Heart left ventricle (tissue), 13 donors: ENCODE measurements at regions not wholly inside any gene's neighbourhood (a gene's known extent, or its start where the extent isn't known, plus 50 kb on each side); places are given as distances from the start of the nearest gene placed in this dataset.

ENCODE experiments used
- CTCF ChIP-seq, 12 donors: fragments of 200-600 bp; sonication (generic) in 4 of 12; IDR thresholded peaks; one replicate each; pipeline versions ENCODE4 v1.5.0 to v1.8.0; 2018 to 2022; ENCODE audit warnings: antibody characterized with exemption in 12 of 12, mild to moderate bottlenecking in 5 of 12
- POLR2A ChIP-seq, 2 donors: fragments of 450-650 bp; IDR thresholded peaks; one replicate each; pipeline ENCODE4 v1.6.1; 2017; ENCODE audit warnings: antibody characterized with exemption in 2 of 2, mild to moderate bottlenecking in 2 of 2, moderate library complexity in 2 of 2
- donor health status: ischemic (EF 13 %, LVEDD 7.1; RV severe dilation, severe dysfunction).
- donor health status: DM: no; HTN: yes; CAD: no.
- donor health status: DM: no; HTN: no; CAD: no.
- donor health status: ischemic (EF 25% LVEDD 6.9; RV normal size, moderate dysfunction).
- donor health status: ischemic (EF 25% LVEDD 5.7; RV mildly dilated, moderate dysfunction).
- donor health status: ischemic (EF 35%, LVEDD 5.7; RV mildly dilated, moderate dysfunction).
- donor health status: nonischemic (EF 11% LVEDD 7.7; RV severe dilation, severe dysfunction).
- donor health status: DM: yes; HTN: yes; CAD: no.
- donor health status: PGD.
- donor health status: ischemic (EF 29% LVEDD 5.4; RV normal size, mild dysfunction).
- donor health status: nonischemic (EF 23%, LVEDD 6.1; RV moderate dilation, normal function).

- TF ChIP-seq POLR2A (IDR thresholded peaks at IDR 0.05) (no peak), CTCF (IDR thresholded peaks at IDR 0.05) (no peak)
These were observed 61.4 kb upstream of the GREB1L start for GRCh38 chr18:21180588-21180987.
